Upper lobe of right lung (tissue), 1 donor: ENCODE measurements at regions not wholly inside any gene's neighbourhood (a gene's known extent, or its start where the extent isn't known, plus 50 kb on each side); places are given as distances from the start of the nearest gene placed in this dataset.

ENCODE experiments used
- ATAC-seq: fragments of 200-7000 bp; cut with Tn5 transposase; one replicate; pipeline ENCODE4 v1.9.1; 2020; ENCODE audit warnings: mild to moderate bottlenecking, moderate library complexity
- DNase-seq: peaks from one replicate; pipeline ENCODE4 v3.0.0-alpha.2; 2020
- H3K27ac ChIP-seq: fragments of 200-600 bp; one replicate; pipeline ENCODE4 v1.8.0; 2022
- H3K27me3 ChIP-seq: fragments of 200-600 bp; one replicate; pipeline ENCODE4 v1.8.0; 2022; ENCODE audit warnings: mild to moderate bottlenecking
- H3K36me3 ChIP-seq: fragments of 200-600 bp; one replicate; pipeline ENCODE4 v1.8.0; 2022
- H3K4me1 ChIP-seq: fragments of 200-600 bp; one replicate; pipeline ENCODE4 v1.8.0; 2022
- H3K4me3 ChIP-seq: fragments of 200-600 bp; one replicate; pipeline ENCODE4 v1.8.0; 2022; ENCODE audit warnings: mild to moderate bottlenecking
- H3K9me3 ChIP-seq: fragments of 200-600 bp; one replicate; pipeline ENCODE4 v1.8.0; 2022
- intact Hi-C: fragments of 100-400 bp; cut with DNase I; formaldehyde crosslinking; loops from one replicate; pipeline ENCODE4 v1.11.0; 2022
- TF ChIP-seq, protein P1 (sequence below): fragments of 200-600 bp; IDR thresholded peaks from one replicate; pipeline ENCODE4 v1.8.0; 2022; ENCODE audit warnings: antibody characterized with exemption
- donor health status: DM: no; HTN: yes; CAD: no; lungs with severe emphysema.

DNA sequence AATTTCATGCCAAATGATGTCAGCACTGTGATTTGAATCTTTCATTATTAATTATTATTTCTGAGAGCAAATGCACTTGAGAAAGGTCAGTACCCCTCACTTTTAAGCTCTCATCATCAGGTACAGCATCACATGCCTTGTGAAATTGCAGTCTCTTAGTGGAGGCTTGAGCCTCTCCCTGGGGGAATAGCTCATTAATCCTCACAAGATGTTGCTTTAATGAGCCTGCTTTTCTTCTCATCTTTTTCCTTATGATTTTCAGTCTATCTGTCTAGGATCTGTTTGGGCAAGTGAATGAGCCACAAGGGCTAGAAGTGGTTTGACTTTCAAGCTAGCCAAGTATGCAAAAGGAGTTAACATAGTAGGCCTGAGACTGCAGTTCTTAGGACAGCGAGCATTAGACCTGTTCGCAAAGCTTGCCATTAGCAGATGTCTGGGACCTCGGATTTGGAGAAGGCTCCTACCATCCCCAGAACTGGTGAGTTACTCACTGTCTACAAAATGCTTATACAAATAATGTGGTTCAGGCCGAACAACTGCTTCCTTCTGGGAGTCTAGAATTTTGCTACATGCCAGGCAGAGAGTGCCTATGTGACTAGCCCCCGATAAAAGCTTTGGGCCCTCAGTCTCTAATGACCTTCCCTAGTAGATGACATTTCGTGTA lies 174.5 kb downstream of the IL15 start:
- H3K4me1 ChIP-seq, result no peaks in the 10 kb centered on the region
- no peaks in the 10 kb centered on the region for H3K36me3 ChIP-seq
- no peak overlapping the region for H3K4me3 ChIP-seq
- no peaks in the 10 kb centered on the region for H3K27me3 ChIP-seq
- intact Hi-C loops, result no loop called here
- H3K9me3 ChIP-seq, result no peaks in the 10 kb centered on the region
- no peak for DNase-seq
- no peak for ATAC-seq
- H3K27ac ChIP-seq, result no peak overlapping the region
- TF ChIP-seq, protein P1, sequence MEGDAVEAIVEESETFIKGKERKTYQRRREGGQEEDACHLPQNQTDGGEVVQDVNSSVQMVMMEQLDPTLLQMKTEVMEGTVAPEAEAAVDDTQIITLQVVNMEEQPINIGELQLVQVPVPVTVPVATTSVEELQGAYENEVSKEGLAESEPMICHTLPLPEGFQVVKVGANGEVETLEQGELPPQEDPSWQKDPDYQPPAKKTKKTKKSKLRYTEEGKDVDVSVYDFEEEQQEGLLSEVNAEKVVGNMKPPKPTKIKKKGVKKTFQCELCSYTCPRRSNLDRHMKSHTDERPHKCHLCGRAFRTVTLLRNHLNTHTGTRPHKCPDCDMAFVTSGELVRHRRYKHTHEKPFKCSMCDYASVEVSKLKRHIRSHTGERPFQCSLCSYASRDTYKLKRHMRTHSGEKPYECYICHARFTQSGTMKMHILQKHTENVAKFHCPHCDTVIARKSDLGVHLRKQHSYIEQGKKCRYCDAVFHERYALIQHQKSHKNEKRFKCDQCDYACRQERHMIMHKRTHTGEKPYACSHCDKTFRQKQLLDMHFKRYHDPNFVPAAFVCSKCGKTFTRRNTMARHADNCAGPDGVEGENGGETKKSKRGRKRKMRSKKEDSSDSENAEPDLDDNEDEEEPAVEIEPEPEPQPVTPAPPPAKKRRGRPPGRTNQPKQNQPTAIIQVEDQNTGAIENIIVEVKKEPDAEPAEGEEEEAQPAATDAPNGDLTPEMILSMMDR, result no peak

DNA sequence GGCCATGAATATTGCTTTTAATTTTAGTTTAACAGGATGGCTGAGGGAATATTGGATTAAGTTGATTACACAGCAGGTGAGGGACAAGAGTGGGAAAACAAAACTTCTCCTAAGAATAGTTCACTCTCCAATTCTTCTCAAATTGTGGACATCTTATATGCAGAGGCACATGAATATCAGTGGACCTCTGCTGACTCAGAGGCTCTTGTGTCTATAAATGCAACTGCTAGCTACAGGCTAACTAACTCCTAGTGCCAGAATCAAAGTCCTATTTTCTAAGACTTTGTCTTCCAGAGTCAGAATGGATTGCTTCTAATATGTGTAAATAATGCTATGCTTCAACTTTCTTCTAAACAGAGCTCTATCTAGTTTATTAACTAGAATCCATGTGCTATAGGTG lies 175.8 kb downstream of the IL15 start:
- DNase-seq, result no peak
- Histone ChIP-seq H3K36me3 (no peaks in the 10 kb centered on the region), H3K27ac (no peak overlapping the region), H3K27me3 (no peaks in the 10 kb centered on the region), H3K9me3 (no peaks in the 10 kb centered on the region), H3K4me3 (no peak overlapping the region), H3K4me1 (no peaks in the 10 kb centered on the region)
- intact Hi-C loops, result no loop called here
- TF ChIP-seq, protein P1, result no peak
- no peak for ATAC-seq

DNA sequence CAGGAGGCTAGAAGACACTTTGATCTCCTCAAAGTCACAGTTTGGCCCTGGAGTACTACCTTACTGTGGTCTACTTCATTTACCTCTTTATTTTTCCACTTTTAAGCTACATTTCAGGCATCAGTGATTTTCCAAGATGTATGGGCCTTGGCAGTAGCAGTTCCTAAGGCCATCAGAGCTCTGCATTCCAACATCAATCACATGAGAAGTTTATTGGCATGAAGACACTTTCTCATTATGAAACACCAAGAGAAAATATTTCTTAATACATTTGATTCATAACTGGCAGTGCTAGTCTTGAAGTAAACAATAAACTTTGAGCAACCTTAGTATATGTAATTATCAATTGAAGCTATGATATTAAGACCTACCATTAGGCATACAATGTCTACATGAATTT lies 178.1 kb downstream of the IL15 start:
- TF ChIP-seq, protein P1, result no peak
- no peaks in the 10 kb centered on the region for H3K4me1 ChIP-seq
- H3K9me3 ChIP-seq, result no peaks in the 10 kb centered on the region
- H3K4me3 ChIP-seq, result no peak overlapping the region
- intact Hi-C loops, result no loop called here
- DNase-seq (no peak), ATAC-seq (no peak)
- no peaks in the 10 kb centered on the region for H3K36me3 ChIP-seq
- H3K27me3 ChIP-seq, result no peaks in the 10 kb centered on the region
- no peak overlapping the region for H3K27ac ChIP-seq

DNA sequence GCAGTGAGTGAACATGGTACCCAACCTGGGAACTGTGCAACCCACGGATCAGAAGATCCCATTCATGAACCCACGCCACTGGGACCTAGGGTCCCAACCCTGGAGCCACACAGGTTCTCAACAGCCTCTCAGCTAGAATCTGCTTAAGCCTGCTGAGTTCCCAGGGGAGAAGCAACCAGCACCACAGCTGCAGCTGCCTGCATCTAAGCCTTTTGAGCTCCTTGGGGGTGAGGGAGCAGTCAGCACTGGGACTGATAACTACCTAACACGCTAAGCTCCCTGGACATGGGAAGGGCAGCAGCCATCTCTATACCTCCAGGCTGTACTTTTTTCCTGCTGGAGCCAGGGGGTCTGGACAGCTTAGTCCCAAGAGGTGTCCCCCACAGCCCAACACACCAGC lies 179.3 kb downstream of the IL15 start:
- ATAC-seq, result no peak
- no peak overlapping the region for H3K27ac ChIP-seq
- H3K4me3 ChIP-seq, result no peak overlapping the region
- TF ChIP-seq, protein P1, result no peak
- no peak for DNase-seq
- intact Hi-C loops, result no loop called here
- no peaks in the 10 kb centered on the region for H3K9me3 ChIP-seq
- H3K4me1 ChIP-seq, result no peaks in the 10 kb centered on the region
- no peaks in the 10 kb centered on the region for H3K36me3 ChIP-seq
- no peaks in the 10 kb centered on the region for H3K27me3 ChIP-seq

DNA sequence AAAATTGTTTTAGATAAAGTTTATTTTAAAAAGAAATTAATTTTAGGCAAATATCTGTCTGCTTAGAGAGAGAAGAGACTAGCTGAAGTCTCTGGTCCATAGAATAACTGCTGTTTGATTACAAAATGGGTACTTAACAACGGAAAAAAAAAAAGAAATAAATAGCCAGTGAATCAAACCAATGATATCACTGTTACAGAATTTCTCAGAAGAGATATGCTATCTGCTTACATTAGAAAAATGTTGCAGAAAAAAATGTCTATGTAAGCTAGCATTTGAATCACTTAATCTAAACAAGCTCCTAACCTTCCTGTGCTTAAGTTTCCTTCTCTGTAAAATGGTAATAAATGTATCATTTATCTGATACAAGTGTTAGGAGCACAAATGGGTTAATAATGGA lies 189.9 kb downstream of the IL15 start:
- TF ChIP-seq, protein P1, result no peak
- ATAC-seq, result no peak
- DNase-seq, result no peak
- H3K27me3 ChIP-seq, result no peaks in the 10 kb centered on the region
- H3K4me1 ChIP-seq, result no peaks in the 10 kb centered on the region
- no peak overlapping the region for H3K4me3 ChIP-seq
- intact Hi-C loops, result no loop called here
- H3K9me3 ChIP-seq, result no peaks in the 10 kb centered on the region
- no peak overlapping the region for H3K27ac ChIP-seq
- no peaks in the 10 kb centered on the region for H3K36me3 ChIP-seq

DNA sequence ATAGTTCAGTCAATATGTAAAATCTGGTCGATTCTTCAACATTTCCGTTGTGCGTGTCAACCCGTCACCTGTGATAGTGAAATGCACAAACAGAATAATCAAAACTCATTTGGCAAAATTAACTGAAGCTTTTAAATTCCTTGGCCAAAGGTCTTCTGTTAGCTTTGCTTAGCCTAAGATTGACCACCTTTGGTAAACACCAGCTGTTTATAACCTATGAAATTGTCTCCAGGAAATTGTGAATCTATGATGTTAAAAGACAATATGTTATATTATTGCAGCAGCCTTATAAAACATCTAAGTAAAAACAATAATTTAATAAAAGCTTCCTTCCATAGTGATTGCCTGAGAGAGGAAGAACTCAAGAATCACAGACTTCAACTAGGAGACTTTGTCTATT lies 196.8 kb downstream of the IL15 start:
- DNase-seq (no peak), ATAC-seq (no peak)
- Histone ChIP-seq H3K4me1 (no peaks in the 10 kb centered on the region), H3K4me3 (no peak overlapping the region), H3K27me3 (no peaks in the 10 kb centered on the region), H3K36me3 (no peaks in the 10 kb centered on the region), H3K27ac (no peak overlapping the region), H3K9me3 (no peaks in the 10 kb centered on the region)
- intact Hi-C loops, result no loop called here
- TF ChIP-seq, protein P1, result no peak
